ENCODE measurements at regions not wholly inside any gene's neighbourhood (a gene's known extent, or its start where the extent isn't known, plus 50 kb on each side); places are given as distances from the start of the nearest gene placed in this dataset.

DNA sequence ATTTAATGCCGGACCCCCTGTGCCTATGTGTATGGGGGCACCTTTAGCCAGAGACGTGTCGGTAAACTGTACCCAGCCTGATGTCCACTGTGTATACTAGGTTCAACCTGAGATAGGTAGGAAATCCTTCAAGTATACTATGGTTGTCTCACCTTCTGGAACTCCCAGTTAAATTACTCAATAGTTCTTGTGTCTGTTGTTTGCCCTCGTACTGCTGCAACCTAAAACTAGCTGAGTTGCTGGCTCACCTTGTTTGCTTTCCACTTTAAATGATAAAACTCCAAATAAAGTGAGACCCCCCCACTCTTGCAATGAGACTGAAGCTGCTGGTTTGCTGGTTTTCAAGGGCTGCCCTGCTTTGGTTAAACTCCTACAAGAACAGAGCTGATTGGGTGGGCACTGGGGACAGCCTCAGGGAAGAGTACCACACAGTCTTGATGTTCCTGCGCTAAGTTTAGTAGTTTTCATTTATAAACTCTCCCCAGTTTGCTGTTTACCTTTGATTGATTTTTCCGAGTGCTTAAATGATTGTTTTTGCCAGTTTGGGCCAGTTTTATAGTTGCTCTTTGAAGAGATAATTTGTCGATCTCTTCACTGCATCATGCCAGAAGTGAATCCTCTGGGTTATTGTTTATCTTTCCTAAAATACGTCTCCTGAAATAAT, 1281.8 kb upstream of the MAP3K7 start:
- ATAC-seq (no peak), DNase-seq (ENCODE audit: low spot score) (no peak)

DNA sequence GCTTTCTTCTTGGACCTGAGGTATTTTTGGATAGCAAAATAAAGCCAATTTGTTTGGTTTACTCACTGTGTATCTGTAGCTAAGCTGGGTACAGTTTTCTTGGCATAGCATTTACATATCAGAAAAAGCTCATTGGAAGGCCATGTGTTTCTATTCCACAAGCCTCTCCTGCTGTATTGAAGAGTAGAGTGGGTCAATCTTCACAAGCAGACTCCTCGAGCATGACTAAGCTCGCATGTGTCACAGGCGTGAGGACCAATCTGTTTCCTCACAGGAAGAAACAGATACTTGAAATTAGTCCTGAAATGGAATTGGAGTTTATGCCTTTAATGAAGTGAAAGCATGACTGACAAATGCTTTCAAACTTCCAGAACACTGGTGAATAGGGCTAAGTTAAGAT, 1279.0 kb upstream of the MAP3K7 start:
- no peak for DNase-seq (ENCODE audit: low spot score)
- no peak for ATAC-seq

DNA sequence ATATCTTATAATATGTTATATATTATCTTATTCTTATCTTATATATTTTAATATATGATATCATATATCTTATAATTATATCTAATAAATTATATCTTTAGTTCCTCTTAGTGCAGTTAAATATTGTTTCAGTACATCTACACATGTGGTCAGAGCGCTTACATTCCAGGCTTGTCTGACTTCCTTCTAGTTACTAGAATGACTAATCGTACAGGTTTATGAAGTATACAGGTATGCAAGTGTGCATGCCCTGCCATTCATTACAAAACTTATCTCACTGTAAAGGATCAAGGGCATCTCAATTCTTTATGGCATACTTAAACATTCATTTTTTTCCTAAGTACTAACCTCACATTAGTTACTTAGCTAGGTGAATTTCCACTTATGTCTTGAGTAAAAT, 1278.0 kb upstream of the MAP3K7 start:
- no peak for ATAC-seq
- no peak for DNase-seq (ENCODE audit: low spot score)

DNA sequence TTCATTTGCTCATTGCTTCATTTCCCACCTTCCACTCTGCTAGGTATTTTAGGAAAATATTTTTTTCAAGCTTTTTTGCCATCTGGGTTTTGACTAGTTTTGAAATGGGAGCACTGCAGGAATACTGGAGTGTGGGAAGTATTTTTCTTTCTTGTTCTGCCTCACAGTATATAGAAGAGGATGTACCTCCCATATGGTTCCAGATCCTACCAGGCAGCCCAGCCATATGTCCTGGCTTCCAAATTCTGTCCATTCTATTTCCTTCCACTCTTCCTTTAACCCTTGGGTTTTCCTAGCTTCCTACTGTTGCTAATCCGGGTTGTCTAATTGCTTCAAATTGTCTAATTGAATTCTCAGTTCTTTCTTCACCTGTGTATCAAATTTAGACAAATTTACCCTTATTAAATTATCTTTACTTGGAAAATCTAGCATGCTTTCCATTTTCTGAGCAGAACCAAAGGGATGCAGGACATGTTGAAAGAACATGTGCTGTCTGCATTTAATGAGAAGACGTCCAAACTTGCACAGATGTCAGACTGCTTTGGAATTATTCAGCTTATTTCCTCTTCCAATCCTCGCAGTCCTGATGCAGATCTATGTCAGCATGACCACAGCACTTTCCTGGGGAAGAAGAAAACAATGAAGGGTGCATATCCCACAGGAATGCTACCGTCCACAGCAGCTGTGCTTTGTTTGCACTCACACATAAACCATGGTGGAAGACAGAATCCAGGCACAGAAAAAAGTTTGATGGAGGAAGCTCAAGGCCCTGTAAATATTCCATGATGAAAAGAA, 1273.9 kb upstream of the MAP3K7 start:
- DNase-seq (ENCODE audit: low spot score) = no peak
- no peak for ATAC-seq

DNA sequence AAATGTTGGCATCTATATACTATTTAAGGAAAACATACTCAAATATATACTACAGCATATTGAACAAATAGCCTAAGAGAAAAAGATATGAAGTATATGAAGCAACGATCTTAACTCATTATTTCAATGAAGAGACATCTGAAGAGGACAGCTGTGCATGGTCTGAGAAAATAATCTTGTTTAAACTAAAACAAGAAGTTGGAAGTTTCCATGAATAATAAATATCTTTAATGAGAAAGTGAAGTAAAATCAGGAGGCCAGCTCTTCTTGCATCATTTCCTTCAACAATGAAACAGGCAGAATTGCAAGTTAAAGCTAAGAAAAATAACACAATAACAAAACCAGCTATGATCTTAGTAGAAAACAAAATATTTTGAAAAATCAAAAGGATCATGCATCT, 1265.4 kb upstream of the MAP3K7 start:
- no peak for DNase-seq (ENCODE audit: low spot score)

DNA sequence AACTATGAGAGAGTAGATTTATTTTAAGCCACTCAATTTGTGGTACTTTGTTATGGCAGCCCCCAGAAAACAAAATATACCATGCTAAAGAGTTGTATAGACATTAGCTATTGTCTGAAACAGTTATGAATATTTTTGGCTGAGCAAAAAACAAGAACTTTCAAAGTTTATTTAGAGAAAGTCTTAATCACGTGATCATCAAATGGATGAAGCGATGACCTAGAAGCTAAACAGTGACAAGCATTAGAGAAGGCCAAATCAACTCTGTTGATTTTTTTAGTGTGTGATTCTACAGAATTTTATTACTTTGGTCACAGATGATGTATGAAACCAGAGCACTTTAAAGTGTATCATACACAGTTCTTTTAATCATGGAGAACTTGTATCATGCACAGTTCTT, 1247.9 kb upstream of the MAP3K7 start:
- DNase-seq (ENCODE audit: low spot score) = no peak
- no peak for ATAC-seq

More for the DNA sequence above, 1265.4 kb upstream of the MAP3K7 start:
- ATAC-seq = no peak

DNA sequence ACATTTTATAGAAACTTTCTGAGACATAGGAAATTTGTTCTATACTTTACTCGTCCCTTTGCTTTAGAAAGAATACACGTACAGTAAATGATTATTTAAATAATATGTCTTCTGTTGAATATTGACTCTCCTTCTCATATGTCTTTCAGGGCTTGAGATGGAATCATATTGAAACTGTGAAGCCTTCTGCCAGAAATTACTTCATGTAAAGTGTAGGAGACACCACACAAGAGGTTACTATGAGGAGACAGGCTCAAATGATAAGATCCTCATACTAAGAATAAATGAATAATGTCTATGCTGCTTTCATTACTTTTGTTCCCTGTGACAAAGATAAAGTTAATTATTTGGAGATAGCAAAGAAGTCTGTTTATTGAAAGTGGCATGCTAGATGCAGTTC, 1240.3 kb upstream of the MAP3K7 start:
- ATAC-seq = no peak
- no peak for DNase-seq (ENCODE audit: low spot score)

DNA sequence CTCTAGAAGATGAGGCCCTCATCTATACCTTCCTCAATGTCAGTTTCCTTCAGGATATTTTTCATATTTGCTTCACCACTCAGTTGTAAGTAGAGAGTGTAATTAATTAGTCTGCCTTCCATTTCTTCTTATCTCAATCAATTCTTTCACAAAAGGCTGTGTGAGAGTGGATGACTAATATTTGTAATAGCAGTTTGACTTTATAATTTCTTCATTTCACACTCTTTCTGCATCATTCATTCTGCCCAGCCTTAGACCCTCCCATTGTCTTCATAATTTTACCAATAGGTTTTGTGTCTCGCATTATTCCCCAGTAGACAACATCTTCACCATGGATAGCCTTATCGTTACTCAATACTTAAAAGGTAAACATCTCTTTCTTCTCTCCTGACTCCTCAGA, 1239.3 kb upstream of the MAP3K7 start:
- ATAC-seq (no peak), DNase-seq (ENCODE audit: low spot score) (no peak)

DNA sequence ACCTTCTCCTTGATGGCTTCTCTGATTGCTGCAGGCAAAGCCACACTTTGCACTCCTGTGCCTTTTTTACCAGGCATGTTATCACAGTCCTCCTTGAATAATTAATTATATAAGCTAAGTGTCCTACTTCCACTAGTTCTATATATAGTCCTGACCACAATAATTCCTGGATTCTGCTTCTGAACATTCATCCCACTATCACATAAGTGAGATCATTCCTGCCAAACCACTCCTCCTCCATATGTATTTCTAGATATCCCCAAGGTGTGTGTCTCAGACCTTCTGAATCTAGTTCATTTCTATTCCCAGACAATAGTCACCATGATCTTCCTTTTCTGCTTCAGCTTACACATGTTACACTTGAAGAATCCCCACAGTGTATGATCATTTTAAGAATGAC, 1237.5 kb upstream of the MAP3K7 start:
- ATAC-seq (no peak), DNase-seq (ENCODE audit: low spot score) (no peak)

DNA sequence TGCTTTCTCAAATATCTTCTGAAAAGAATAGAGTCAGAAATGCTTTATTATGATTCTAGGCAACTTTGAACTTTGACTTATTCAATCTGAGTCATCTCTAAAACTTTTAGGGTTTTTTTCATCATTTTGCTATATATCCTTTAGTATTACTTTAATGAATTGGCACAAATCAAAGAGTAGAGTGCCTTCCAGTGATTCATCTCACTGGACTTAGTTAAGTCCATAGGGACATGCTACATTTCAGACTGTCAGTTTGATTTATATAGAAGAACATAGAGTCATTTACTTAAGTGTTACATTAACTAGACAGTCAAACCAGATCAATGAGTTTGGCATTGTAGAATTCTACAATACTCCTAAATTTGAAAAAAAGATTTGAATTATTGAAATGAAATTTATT, 1235.7 kb upstream of the MAP3K7 start:
- no peak for ATAC-seq

DNA sequence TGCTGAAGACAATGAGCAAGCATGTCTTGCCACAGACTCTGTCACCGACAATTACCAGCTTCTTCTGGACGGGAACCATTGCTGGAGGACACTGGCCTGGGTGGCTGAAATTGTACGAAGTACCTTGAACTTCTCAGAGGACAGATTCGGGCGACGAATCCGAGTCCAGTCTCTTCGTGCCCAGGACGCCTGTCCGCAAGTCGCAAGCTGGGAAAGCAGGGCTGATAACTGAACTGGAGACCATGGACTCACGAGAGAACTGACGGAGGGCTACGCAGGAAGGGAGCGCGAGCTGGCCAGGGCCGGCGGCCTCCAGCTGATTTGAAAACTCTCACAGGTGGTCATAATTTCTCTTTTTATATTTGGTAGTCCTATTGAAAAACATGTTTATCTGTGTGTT, 1229.5 kb upstream of the MAP3K7 start:
- DNase-seq (ENCODE audit: low spot score) = no peak
- ATAC-seq = no peak

More for the DNA sequence above, 1235.7 kb upstream of the MAP3K7 start:
- DNase-seq (ENCODE audit: low spot score) = no peak

DNA sequence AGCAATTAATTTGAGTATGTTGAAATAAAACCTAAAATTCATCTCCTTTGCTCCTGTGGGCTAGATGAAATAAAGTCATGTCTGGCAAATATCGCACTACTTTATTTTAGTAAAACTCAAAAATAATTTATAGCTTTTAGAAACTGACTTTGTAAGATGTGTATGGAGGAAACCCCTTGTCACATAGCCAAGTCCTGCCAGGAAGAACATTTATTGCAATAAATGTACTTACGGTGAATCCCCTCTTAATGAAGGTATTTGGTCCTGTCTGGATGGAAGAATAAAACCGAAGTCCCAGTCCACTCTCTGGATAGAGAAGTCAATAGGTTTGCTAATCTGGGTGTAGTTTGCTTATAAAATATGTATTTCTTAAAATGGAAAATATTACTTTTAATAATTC, 1226.8 kb upstream of the MAP3K7 start:
- ATAC-seq = no peak

DNA sequence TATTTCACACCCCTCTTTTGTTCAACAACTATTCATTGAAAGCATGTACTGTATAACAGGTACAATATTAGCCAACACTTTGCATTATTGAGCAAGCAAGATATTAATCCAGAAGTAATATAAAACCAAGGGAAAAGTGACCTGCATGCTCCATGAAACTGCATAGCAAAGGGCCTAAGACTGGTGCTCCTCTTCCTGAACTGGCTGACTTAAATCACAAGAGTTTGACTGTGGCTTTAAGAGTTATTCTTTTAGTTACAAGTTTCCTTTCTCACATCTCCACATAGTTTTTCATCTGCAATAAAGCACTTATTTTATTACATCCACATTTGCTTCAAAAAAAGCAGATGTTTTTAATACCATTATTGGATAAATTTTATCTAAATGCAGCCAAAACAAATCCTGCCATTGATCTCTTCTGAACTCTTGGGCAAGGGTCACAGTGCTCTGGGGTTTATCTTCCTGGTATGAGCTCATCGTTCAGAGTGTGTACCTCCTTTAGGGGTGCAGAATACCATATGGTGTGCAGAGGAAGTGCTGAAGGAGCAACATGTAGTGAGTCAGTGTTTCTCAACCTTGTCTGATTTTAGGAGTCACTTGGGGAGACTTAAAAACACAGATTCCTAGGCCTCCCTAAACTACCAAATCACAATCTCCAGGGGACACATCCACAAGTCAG, 1225.9 kb upstream of the MAP3K7 start:
- ATAC-seq (peak; percentile 76), DNase-seq (ENCODE audit: low spot score) (no peak)

More for the DNA sequence above, 1226.8 kb upstream of the MAP3K7 start:
- no peak for DNase-seq (ENCODE audit: low spot score)

DNA sequence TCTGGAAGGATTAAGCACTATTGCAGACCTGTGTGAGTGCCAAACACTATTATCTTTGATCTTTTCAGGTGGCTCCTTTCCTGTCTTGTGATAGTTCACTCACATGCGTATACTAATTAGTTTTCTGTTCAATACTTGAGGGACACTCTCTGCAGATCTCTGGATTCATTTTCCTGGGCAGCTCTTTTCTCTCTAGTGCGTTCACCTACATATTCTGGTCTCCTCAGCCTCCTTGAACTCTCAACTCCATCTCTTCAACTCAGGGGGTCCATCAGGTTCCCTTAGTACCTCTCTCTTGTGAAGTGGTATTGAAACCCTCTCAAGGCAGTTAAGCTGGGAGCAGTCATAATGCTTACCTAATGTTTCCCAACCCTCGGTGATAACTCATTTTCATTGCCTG, 1218.1 kb upstream of the MAP3K7 start:
- DNase-seq (ENCODE audit: low spot score) (no peak), ATAC-seq (no peak)

DNA sequence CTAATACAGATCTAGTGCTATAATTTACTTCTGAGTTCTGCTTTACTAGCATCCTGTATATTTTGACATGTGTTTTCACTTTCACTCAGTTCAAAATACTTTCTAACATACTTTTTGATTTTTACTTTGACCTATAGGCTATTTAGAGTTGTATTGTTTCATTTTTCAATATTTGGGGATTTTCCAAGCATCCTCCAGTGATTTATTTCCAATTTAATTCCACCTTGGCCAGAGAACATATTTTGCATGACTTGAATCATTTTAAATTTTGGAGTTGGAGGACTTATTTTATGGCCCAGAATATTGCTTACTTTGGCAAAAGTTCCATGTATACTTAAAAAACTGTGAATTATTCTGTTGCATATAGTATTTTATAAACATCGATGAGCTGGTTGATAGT, 1215.6 kb upstream of the MAP3K7 start:
- DNase-seq (ENCODE audit: low spot score) (no peak), ATAC-seq (no peak)

DNA sequence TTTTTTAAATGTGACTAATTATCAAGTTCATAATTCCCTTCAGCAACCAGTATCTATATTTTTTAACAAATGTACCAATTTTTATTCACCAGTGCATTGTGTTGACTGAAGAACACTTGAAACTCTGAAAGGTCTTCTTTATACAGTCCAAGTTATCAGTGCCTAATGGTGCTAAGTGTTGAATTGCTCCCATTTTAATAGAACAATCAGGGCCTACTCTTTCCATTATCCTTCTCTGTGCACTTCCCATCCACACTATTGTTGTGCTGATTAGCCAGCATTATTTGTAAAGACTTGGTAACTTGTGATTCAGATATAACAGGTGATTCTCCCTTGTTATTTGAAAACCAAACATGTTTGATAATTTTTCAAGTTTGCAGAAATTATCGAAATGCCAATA, 1209.7 kb upstream of the MAP3K7 start:
- no peak for DNase-seq (ENCODE audit: low spot score)
- ATAC-seq = no peak

DNA sequence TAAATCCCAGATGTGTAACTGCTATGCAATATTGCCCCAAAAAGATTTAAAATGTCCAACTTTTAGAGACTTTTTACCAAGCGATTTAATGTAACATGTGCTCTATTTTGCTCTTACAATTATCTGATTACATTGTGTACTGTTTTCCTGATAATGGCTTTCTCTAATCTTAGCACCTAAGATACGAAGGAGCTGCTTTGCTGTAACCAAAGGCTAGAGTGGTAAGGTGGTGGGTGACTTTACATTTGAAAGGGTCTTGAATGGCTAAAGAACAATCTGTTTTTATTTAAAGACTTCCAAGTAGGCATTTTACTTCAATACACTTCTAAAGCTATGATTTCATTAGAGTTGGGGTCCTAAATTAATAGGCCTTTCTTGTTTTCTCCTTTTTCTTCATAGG, 1201.6 kb upstream of the MAP3K7 start:
- no peak for DNase-seq (ENCODE audit: low spot score)
- ATAC-seq = no peak

DNA sequence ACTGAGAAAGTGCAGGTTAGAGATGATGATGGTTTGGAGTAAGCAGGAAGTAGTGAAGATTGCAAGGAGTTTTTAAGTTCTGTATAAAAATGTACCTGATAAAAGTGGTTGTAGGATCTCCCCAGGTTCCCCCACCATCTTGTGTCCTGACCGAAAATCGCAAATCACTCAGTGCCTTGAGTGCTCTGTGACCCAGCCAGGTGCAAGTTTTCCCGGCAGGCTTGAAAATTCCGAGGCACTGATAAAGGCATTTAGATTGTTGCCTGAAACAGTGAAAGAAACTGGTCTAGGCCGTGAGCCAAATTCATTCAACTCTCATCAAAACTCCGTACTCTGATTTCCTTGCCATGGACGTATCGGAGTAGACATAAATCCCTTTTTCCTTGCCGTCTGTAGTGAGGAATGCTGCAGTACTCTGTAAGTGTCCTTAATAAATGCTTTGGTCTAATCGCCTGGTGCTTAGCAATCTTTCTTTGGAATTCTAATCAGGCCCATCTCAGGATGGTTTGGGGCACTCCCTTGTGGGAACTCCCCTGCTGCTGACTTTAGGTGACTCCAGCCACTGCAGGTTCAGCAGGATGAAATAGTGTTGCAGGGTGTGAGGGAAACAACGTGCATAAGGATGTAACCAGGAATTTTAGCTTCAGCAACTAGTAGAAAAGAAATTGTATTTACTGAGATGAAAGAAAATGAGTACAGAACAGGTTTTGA, 1199.8 kb upstream of the MAP3K7 start:
- DNase-seq (ENCODE audit: low spot score) (no peak), ATAC-seq (no peak)

DNA sequence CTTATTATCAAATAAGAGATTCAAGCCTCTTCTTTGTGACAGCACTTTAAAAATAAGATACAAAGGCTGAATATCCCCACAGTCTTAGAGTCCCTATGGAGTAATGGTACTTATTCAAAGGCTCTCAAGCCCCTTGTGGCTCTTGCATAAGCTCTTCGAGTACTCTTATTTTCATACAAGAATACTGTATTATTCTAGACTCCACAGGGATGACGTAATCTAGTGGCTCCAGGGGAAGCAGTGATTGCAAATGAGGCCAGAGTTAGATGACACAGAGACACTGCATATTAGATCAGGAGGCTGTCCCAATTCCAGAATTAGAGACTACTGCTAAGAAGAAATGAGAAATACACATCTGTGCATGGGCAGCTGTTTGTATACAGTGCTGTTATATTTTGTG, 1195.9 kb upstream of the MAP3K7 start:
- ATAC-seq (no peak), DNase-seq (ENCODE audit: low spot score) (no peak)

DNA sequence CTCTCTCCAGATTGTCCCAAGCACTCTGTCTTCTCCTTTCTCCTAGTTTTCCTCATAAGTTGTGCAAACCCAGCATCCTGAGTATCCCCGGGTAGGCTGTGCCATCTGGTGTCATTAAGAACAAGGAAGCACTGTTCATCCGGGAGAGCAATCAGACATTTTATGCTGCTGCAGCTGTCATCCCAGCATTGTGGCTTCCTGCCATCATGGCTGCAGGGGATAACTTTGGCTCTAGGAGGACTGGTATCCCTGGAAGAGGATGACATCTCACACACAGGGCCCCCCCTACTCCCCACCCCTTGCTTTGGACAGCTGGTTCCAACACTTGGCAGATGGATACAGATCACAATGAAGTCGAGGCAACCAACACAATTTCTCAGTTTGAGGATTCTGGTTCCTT, 1195.1 kb upstream of the MAP3K7 start:
- ATAC-seq (no peak), DNase-seq (ENCODE audit: low spot score) (no peak)

DNA sequence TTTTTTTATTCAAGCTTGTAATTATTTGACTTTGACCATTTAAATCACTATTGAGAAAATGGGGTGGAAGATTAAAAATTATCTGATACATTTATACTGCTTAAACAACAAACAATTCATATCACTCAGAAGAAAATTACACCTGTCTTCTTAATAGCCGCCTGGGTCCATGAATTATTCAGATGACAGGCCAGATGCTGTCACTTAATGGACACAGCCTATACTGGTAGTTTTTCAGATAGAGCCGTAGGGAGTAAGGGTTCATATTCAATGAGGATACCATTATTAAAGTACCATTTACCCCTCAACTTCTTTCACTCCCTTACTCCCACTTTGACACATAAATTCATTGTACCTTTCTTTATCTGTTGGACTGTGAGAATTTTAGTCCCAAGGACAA, 1193.4 kb upstream of the MAP3K7 start:
- DNase-seq (ENCODE audit: low spot score) (no peak), ATAC-seq (no peak)

DNA sequence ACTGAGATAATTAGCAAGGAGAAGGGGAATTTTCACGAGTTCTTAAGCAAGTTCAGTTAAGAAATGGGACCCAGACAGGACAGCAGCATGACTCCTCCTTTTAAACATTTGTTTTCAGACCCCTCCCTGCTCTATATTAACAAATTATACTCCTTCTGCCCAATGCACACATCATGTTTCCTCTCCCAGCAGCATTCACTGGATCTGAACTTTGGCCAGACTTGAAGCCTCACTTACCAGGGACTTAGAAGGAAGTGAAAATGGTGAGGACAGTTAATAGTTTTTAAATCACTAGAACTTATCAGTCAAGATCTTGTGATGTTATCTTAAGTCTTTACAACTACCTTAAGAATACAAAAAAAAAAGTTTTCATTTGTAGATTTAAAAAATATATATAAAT, 1174.7 kb upstream of the MAP3K7 start:
- ATAC-seq (no peak), DNase-seq (ENCODE audit: low spot score) (no peak)
